Retinal pigment epithelial cell (primary cell): ENCODE measurements at regions not wholly inside any gene's neighbourhood (a gene's known extent, or its start where the extent isn't known, plus 50 kb on each side); places are given as distances from the start of the nearest gene placed in this dataset.

Experiments used
- DNase-seq: peaks from one replicate; pipeline ENCODE4 v3.0.0-alpha.2; 2010; ENCODE audit warnings: low read depth
- H3K4me3 ChIP-seq: 2 replicates; pipeline ENCODE4 v1.5.1; 2011; ENCODE audit warnings: mild to moderate bottlenecking, low read length, control low read depth, moderate library complexity
- TF ChIP-seq, protein P1 (sequence below): conservative IDR thresholded peaks from 2 replicates; pipeline ENCODE4 v1.5.1; 2011; ENCODE audit warnings: low read depth, low read length, control low read depth, inconsistent platforms

DNA sequence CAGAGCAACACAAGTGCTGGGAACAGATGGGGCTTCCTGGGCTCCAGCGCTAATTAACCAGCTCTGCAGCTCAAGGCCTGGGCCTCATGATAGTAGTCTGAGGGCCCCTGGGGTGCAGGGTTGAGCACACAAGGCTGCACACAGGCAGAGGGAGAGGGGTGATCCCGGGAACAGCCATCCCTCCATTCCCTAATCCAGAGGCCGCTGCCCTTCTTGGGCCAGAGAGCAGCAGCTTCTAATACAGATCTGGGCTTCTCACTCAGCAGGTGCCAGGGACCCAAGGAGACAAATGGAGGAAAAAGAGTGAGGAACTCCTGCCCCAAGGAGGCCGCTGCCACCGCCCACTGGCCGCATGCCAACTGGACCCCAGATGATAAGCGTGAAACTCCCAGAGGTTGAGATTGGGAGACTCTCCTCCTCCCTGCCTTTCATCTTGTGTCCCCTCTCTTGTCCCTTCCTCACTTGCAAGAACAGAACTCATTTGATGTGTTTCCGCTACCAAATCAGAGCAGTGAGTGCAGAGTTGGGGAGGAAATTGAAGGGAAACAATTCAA lies 58.0 kb upstream of the IFNAR2 start:
- TF ChIP-seq, protein P1, sequence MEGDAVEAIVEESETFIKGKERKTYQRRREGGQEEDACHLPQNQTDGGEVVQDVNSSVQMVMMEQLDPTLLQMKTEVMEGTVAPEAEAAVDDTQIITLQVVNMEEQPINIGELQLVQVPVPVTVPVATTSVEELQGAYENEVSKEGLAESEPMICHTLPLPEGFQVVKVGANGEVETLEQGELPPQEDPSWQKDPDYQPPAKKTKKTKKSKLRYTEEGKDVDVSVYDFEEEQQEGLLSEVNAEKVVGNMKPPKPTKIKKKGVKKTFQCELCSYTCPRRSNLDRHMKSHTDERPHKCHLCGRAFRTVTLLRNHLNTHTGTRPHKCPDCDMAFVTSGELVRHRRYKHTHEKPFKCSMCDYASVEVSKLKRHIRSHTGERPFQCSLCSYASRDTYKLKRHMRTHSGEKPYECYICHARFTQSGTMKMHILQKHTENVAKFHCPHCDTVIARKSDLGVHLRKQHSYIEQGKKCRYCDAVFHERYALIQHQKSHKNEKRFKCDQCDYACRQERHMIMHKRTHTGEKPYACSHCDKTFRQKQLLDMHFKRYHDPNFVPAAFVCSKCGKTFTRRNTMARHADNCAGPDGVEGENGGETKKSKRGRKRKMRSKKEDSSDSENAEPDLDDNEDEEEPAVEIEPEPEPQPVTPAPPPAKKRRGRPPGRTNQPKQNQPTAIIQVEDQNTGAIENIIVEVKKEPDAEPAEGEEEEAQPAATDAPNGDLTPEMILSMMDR, result no peak
- H3K4me3 ChIP-seq, result no peak overlapping the region
- DNase-seq, result no peak

DNA sequence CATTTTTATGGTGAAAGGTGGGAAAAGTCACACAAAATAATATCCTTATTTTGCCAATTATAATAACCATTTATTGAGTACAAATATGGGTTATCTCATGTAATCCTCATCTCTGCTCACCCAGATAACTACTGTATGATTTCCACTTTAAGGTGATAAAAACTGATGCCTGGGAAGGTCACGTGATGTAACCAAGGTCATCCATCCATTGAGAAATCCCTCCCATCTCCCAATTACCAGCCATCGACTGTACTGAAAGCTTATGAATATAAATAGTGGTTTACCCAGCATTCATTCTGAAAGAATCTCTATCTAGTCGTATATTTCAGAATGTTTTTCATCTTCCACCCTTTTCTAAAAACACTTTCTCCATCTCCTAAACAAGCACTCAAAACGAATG lies 55.0 kb upstream of the IFNAR2 start:
- no peak overlapping the region for H3K4me3 ChIP-seq
- TF ChIP-seq, protein P1, result no peak
- DNase-seq, result no peak
